MCF 10A (cell line): ENCODE measurements at regions not wholly inside any gene's neighbourhood (a gene's known extent, or its start where the extent isn't known, plus 50 kb on each side); places are given as distances from the start of the nearest gene placed in this dataset.

ENCODE experiments used
- BruUV-seq: library from RNA; stranded (reverse); fragments of 400-500 nt; replicated peaks from 2 replicates; lab custom pipeline; 2021; lab: Mats Ljungman, UMichigan
- CTCF ChIA-PET: fragments of 300-600 bp; sonication (Branson Sonifier 250); formaldehyde crosslinking; extraction: SDS; loops from one replicate; lab custom pipeline; 2021; ENCODE audit warnings: antibody characterized with exemption, inconsistent platforms; lab: Yijun Ruan, JAX
- POLR2A ChIA-PET: fragments of 300-600, 350-650 bp; sonication (Branson Sonifier 250); formaldehyde crosslinking; extraction: SDS; loops from one replicate; lab custom pipeline; 2020; ENCODE audit warnings: antibody characterized with exemption, inconsistent platforms; lab: Yijun Ruan, JAX
- DNase-seq: peaks from one replicate; pipeline ENCODE4 v3.0.0-alpha.2; 2018; ENCODE audit not compliant: unreplicated experiment
- H3K27ac Mint-ChIP-seq: one replicate; pipeline ENCODE4 v1.8.0; 2022; ENCODE audit warnings: mild to moderate bottlenecking, low read depth, mixed read lengths; ENCODE audit not compliant: unreplicated experiment
- H3K27me3 Mint-ChIP-seq: one replicate; pipeline ENCODE4 v1.8.0; 2022; ENCODE audit warnings: mixed read lengths; ENCODE audit not compliant: insufficient read depth, unreplicated experiment
- H3K36me3 Mint-ChIP-seq: one replicate; pipeline ENCODE4 v1.8.0; 2022; ENCODE audit warnings: mild to moderate bottlenecking, moderate library complexity, mixed read lengths; ENCODE audit not compliant: insufficient read depth, unreplicated experiment
- H3K4me1 Mint-ChIP-seq: one replicate; pipeline ENCODE4 v1.8.0; 2022; ENCODE audit warnings: mixed read lengths; ENCODE audit not compliant: insufficient read depth, unreplicated experiment
- H3K4me3 Mint-ChIP-seq: one replicate; pipeline ENCODE4 v1.8.0; 2022; ENCODE audit warnings: mild to moderate bottlenecking, moderate library complexity, mixed read lengths; ENCODE audit not compliant: unreplicated experiment
- H3K9me3 Mint-ChIP-seq: one replicate; pipeline ENCODE4 v1.8.0; 2022; ENCODE audit warnings: mixed read lengths; ENCODE audit not compliant: unreplicated experiment
- intact Hi-C: fragments of 100-400 bp; cut with micrococcal nuclease; formaldehyde crosslinking; loops from 2 replicates; pipeline ENCODE4 v1.14.1; 2022
- TF ChIP-seq, protein P1 (sequence below): fragments of 200-600 bp; IDR thresholded peaks from one replicate; pipeline ENCODE4 v1.8.0; 2022; ENCODE audit warnings: antibody characterized with exemption, mild to moderate bottlenecking; ENCODE audit not compliant: unreplicated experiment

GRCh38 chr12:24396224-24396623, 446.8 kb upstream of the SOX5 start:
- H3K27me3 Mint-ChIP-seq, result no peaks in the 10 kb centered on the region

GRCh38 chr12:24394246-24394645, 444.8 kb upstream of the SOX5 start:
- no peak for DNase-seq
- TF ChIP-seq, protein P1, sequence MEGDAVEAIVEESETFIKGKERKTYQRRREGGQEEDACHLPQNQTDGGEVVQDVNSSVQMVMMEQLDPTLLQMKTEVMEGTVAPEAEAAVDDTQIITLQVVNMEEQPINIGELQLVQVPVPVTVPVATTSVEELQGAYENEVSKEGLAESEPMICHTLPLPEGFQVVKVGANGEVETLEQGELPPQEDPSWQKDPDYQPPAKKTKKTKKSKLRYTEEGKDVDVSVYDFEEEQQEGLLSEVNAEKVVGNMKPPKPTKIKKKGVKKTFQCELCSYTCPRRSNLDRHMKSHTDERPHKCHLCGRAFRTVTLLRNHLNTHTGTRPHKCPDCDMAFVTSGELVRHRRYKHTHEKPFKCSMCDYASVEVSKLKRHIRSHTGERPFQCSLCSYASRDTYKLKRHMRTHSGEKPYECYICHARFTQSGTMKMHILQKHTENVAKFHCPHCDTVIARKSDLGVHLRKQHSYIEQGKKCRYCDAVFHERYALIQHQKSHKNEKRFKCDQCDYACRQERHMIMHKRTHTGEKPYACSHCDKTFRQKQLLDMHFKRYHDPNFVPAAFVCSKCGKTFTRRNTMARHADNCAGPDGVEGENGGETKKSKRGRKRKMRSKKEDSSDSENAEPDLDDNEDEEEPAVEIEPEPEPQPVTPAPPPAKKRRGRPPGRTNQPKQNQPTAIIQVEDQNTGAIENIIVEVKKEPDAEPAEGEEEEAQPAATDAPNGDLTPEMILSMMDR, result no peak
- ChIA-PET CTCF (no interaction called here), POLR2A (no interaction called here)
- H3K4me1 Mint-ChIP-seq, result no peaks in the 10 kb centered on the region
- H3K36me3 Mint-ChIP-seq, result no peaks in the 10 kb centered on the region
- BruUV-seq, result no TSS peak
- peaks cover 16% of the 10 kb centered on the region for H3K9me3 Mint-ChIP-seq
- no peak overlapping the region for H3K4me3 Mint-ChIP-seq
- H3K27ac Mint-ChIP-seq, result no peak overlapping the region
- no peaks in the 10 kb centered on the region for H3K27me3 Mint-ChIP-seq
- intact Hi-C loops, result no loop called here

More at GRCh38 chr12:24396224-24396623, 446.8 kb upstream of the SOX5 start:
- H3K36me3 Mint-ChIP-seq, result no peaks in the 10 kb centered on the region
- peaks cover 11% of the 10 kb centered on the region for H3K9me3 Mint-ChIP-seq
- DNase-seq, result no peak
- CTCF ChIA-PET, result no interaction called here
- H3K4me3 Mint-ChIP-seq, result no peak overlapping the region
- POLR2A ChIA-PET, result no interaction called here
- H3K4me1 Mint-ChIP-seq, result no peaks in the 10 kb centered on the region
- TF ChIP-seq, protein P1, result no peak
- intact Hi-C loops, result no loop called here
- H3K27ac Mint-ChIP-seq, result no peak overlapping the region
- BruUV-seq, result no TSS peak

GRCh38 chr12:24393071-24393470, 443.6 kb upstream of the SOX5 start:
- no peaks in the 10 kb centered on the region for H3K4me1 Mint-ChIP-seq
- no peaks in the 10 kb centered on the region for H3K27me3 Mint-ChIP-seq
- no peak overlapping the region for H3K4me3 Mint-ChIP-seq
- no TSS peak for BruUV-seq
- peaks cover 16% of the 10 kb centered on the region for H3K9me3 Mint-ChIP-seq
- CTCF ChIA-PET, result no interaction called here
- DNase-seq, result no peak
- TF ChIP-seq, protein P1, result no peak
- no peak overlapping the region for H3K27ac Mint-ChIP-seq
- intact Hi-C loops, result no loop called here
- POLR2A ChIA-PET, result interaction anchor here (0.6 kb wide), 1 partner anchor 290 kb away, joined by 3 read pairs; no protein-coding TSS in a partner anchor
- no peaks in the 10 kb centered on the region for H3K36me3 Mint-ChIP-seq

- ChIA-PET POLR2A (no interaction called here), CTCF (no interaction called here)
- H3K27ac Mint-ChIP-seq, result no peak overlapping the region
- DNase-seq, result no peak
- intact Hi-C loops, result no loop called here
- TF ChIP-seq, protein P1, result no peak
- H3K9me3 Mint-ChIP-seq, result peaks cover 16% of the 10 kb centered on the region
- no TSS peak for BruUV-seq
- no peaks in the 10 kb centered on the region for H3K27me3 Mint-ChIP-seq
- H3K4me1 Mint-ChIP-seq, result no peaks in the 10 kb centered on the region
- no peaks in the 10 kb centered on the region for H3K36me3 Mint-ChIP-seq
- no peak overlapping the region for H3K4me3 Mint-ChIP-seq
These were observed 439.9 kb upstream of the SOX5 start for GRCh38 chr12:24389394-24389793.
